ENCODE measurements at regions not wholly inside any gene's neighbourhood (a gene's known extent, or its start where the extent isn't known, plus 50 kb on each side); places are given as distances from the start of the nearest gene placed in this dataset.
"Not testable (repeated sequence)": the region's sequence is repeated elsewhere in the genome, so short reads cannot be mapped to it uniquely, and the experiment has no call there.

GRCh38 chrX:113400193-113400704 lies 559.6 kb upstream of the AMOT start:
- POLR2A ChIA-PET: no interaction called here
- DNase-seq: no peak
- CTCF ChIA-PET: no interaction called here
- H3K4me3 ChIP-seq (ENCODE audit: low read length): no peak overlapping the region
- H3K36me3 ChIP-seq (ENCODE audit: insufficient read depth, low read length): no peaks in the 10 kb centered on the region
- Mint-ChIP-seq H3K9me3 (peaks cover 0 to 6% (median 4%) of the 10 kb centered on the region in 5 donors), H3K4me3 (no peak overlapping the region), H3K4me1 (no peaks in the 10 kb centered on the region), H3K36me3 (no peaks in the 10 kb centered on the region), H3K27me3 (peaks cover 0 to 3% of the 10 kb centered on the region in 2 donors), H3K27ac (no peak overlapping the region)
- no peaks in the 10 kb centered on the region for H3K9me3 ChIP-seq (ENCODE audit: low read length)
- no peaks in the 10 kb centered on the region for H3K4me1 ChIP-seq (ENCODE audit: insufficient read depth, low read length)
- no peaks in the 10 kb centered on the region for H3K27me3 ChIP-seq (ENCODE audit: insufficient read depth, low read length, poor library complexity, severe bottlenecking)
- H3K27ac ChIP-seq (ENCODE audit: low read depth, low read length): no peak overlapping the region

- Mint-ChIP-seq H3K27ac (no peak overlapping the region), H3K4me1 (no peaks in the 10 kb centered on the region), H3K36me3 (no peaks in the 10 kb centered on the region), H3K4me3 (no peak overlapping the region), H3K9me3 (peaks cover 0 to 6% (median 4%) of the 10 kb centered on the region in 5 donors), H3K27me3 (peaks cover 0 to 3% of the 10 kb centered on the region in 2 donors)
- CTCF ChIA-PET: no interaction called here
- Histone ChIP-seq H3K36me3 (ENCODE audit: insufficient read depth, low read length) (no peaks in the 10 kb centered on the region), H3K4me3 (ENCODE audit: low read length) (no peak overlapping the region), H3K27ac (ENCODE audit: low read depth, low read length) (no peak overlapping the region), H3K9me3 (ENCODE audit: low read length) (no peaks in the 10 kb centered on the region), H3K4me1 (ENCODE audit: insufficient read depth, low read length) (no peaks in the 10 kb centered on the region), H3K27me3 (ENCODE audit: insufficient read depth, low read length, poor library complexity, severe bottlenecking) (no peaks in the 10 kb centered on the region)
- DNase-seq: no peak
- POLR2A ChIA-PET: no interaction called here
Measured at GRCh38 chrX:113399506-113400192, 559.0 kb upstream of the AMOT start.

- Histone ChIP-seq H3K27me3 (ENCODE audit: insufficient read depth, low read length, poor library complexity, severe bottlenecking) (no peaks in the 10 kb centered on the region), H3K9me3 (ENCODE audit: low read length) (no peaks in the 10 kb centered on the region), H3K4me1 (ENCODE audit: insufficient read depth, low read length) (no peaks in the 10 kb centered on the region), H3K4me3 (ENCODE audit: low read length) (no peak overlapping the region), H3K36me3 (ENCODE audit: insufficient read depth, low read length) (no peaks in the 10 kb centered on the region), H3K27ac (ENCODE audit: low read depth, low read length) (no peak overlapping the region)
- H3K27ac Mint-ChIP-seq: no peak overlapping the region
- no peak overlapping the region for H3K4me3 Mint-ChIP-seq
- H3K4me1 Mint-ChIP-seq: no peaks in the 10 kb centered on the region
- no peak for DNase-seq
- ChIA-PET CTCF (no interaction called here), POLR2A (no interaction called here)
- peaks cover 0 to 2% of the 10 kb centered on the region in 2 donors for H3K27me3 Mint-ChIP-seq
- H3K9me3 Mint-ChIP-seq: peaks cover 0 to 15% (median 4%) of the 10 kb centered on the region in 5 donors
- H3K36me3 Mint-ChIP-seq: no peaks in the 10 kb centered on the region
Measured at GRCh38 chrX:113392355-113392754, 551.7 kb upstream of the AMOT start.

GRCh38 chrX:113391875-113392274 lies 551.2 kb upstream of the AMOT start:
- Mint-ChIP-seq H3K27ac (no peak overlapping the region), H3K4me3 (no peak overlapping the region), H3K4me1 (no peaks in the 10 kb centered on the region), H3K36me3 (no peaks in the 10 kb centered on the region), H3K9me3 (peaks cover 0 to 15% (median 4%) of the 10 kb centered on the region in 5 donors), H3K27me3 (peaks cover 0 to 2% of the 10 kb centered on the region in 2 donors)
- Histone ChIP-seq H3K36me3 (ENCODE audit: insufficient read depth, low read length) (no peaks in the 10 kb centered on the region), H3K27ac (ENCODE audit: low read depth, low read length) (no peak overlapping the region), H3K4me1 (ENCODE audit: insufficient read depth, low read length) (no peaks in the 10 kb centered on the region), H3K27me3 (ENCODE audit: insufficient read depth, low read length, poor library complexity, severe bottlenecking) (no peaks in the 10 kb centered on the region), H3K4me3 (ENCODE audit: low read length) (no peak overlapping the region), H3K9me3 (ENCODE audit: low read length) (no peaks in the 10 kb centered on the region)
- POLR2A ChIA-PET: no interaction called here
- CTCF ChIA-PET: no interaction called here
- DNase-seq: no peak

GRCh38 chrX:113390531-113390930 lies 549.9 kb upstream of the AMOT start:
- Histone ChIP-seq H3K9me3 (ENCODE audit: low read length) (no peaks in the 10 kb centered on the region), H3K27ac (ENCODE audit: low read depth, low read length) (no peak overlapping the region), H3K36me3 (ENCODE audit: insufficient read depth, low read length) (no peaks in the 10 kb centered on the region), H3K27me3 (ENCODE audit: insufficient read depth, low read length, poor library complexity, severe bottlenecking) (no peaks in the 10 kb centered on the region), H3K4me1 (ENCODE audit: insufficient read depth, low read length) (no peaks in the 10 kb centered on the region), H3K4me3 (ENCODE audit: low read length) (no peak overlapping the region)
- ChIA-PET CTCF (no interaction called here), POLR2A (no interaction called here)
- no peaks in the 10 kb centered on the region for H3K4me1 Mint-ChIP-seq
- no peak overlapping the region for H3K4me3 Mint-ChIP-seq
- peaks cover 0 to 2% of the 10 kb centered on the region in 2 donors for H3K27me3 Mint-ChIP-seq
- DNase-seq: no peak
- H3K9me3 Mint-ChIP-seq: peaks cover 0 to 15% (median 4%) of the 10 kb centered on the region in 5 donors
- no peaks in the 10 kb centered on the region for H3K36me3 Mint-ChIP-seq
- H3K27ac Mint-ChIP-seq: no peak overlapping the region

GRCh38 chrX:113389846-113390245 lies 549.2 kb upstream of the AMOT start:
- no peak overlapping the region for H3K27ac ChIP-seq (ENCODE audit: low read depth, low read length)
- Mint-ChIP-seq H3K4me3 (no peak overlapping the region), H3K4me1 (no peaks in the 10 kb centered on the region), H3K36me3 (no peaks in the 10 kb centered on the region), H3K27me3 (peaks cover 0 to 2% of the 10 kb centered on the region in 2 donors), H3K9me3 (peaks cover 0 to 15% (median 4%) of the 10 kb centered on the region in 5 donors), H3K27ac (no peak overlapping the region)
- DNase-seq: no peak
- H3K36me3 ChIP-seq (ENCODE audit: insufficient read depth, low read length): no peaks in the 10 kb centered on the region
- no peaks in the 10 kb centered on the region for H3K4me1 ChIP-seq (ENCODE audit: insufficient read depth, low read length)
- H3K27me3 ChIP-seq (ENCODE audit: insufficient read depth, low read length, poor library complexity, severe bottlenecking): no peaks in the 10 kb centered on the region
- H3K4me3 ChIP-seq (ENCODE audit: low read length): no peak overlapping the region
- ChIA-PET POLR2A (no interaction called here), CTCF (no interaction called here)
- no peaks in the 10 kb centered on the region for H3K9me3 ChIP-seq (ENCODE audit: low read length)

- no peaks in the 10 kb centered on the region for H3K27me3 Mint-ChIP-seq
- peaks cover 0 to 15% (median 5%) of the 10 kb centered on the region in 5 donors for H3K9me3 Mint-ChIP-seq
- H3K27ac Mint-ChIP-seq: no peak overlapping the region
- H3K36me3 ChIP-seq (ENCODE audit: insufficient read depth, low read length): no peaks in the 10 kb centered on the region
- H3K4me3 ChIP-seq (ENCODE audit: low read length): no peak overlapping the region
- H3K4me1 Mint-ChIP-seq: no peaks in the 10 kb centered on the region
- no peak overlapping the region for H3K4me3 Mint-ChIP-seq
- H3K9me3 ChIP-seq (ENCODE audit: low read length): no peaks in the 10 kb centered on the region
- ChIA-PET POLR2A (no interaction called here), CTCF (no interaction called here)
- no peak overlapping the region for H3K27ac ChIP-seq (ENCODE audit: low read depth, low read length)
- no peak for DNase-seq
- no peaks in the 10 kb centered on the region for H3K4me1 ChIP-seq (ENCODE audit: insufficient read depth, low read length)
- H3K36me3 Mint-ChIP-seq: no peaks in the 10 kb centered on the region
- H3K27me3 ChIP-seq (ENCODE audit: insufficient read depth, low read length, poor library complexity, severe bottlenecking): no peaks in the 10 kb centered on the region
Measured at GRCh38 chrX:113384628-113385027, 544.0 kb upstream of the AMOT start.

GRCh38 chrX:113373421-113373820 lies 532.8 kb upstream of the AMOT start:
- H3K27ac ChIP-seq (ENCODE audit: low read depth, low read length); H3K27me3 Mint-ChIP-seq; H3K4me3 ChIP-seq (ENCODE audit: low read length); H3K36me3 Mint-ChIP-seq; CTCF ChIA-PET; H3K9me3 ChIP-seq (ENCODE audit: low read length); H3K4me1 ChIP-seq (ENCODE audit: insufficient read depth, low read length); H3K4me3 Mint-ChIP-seq; H3K4me1 Mint-ChIP-seq; POLR2A ChIA-PET; H3K9me3 Mint-ChIP-seq; H3K27ac Mint-ChIP-seq; H3K27me3 ChIP-seq (ENCODE audit: insufficient read depth, low read length, poor library complexity, severe bottlenecking); DNase-seq; H3K36me3 ChIP-seq (ENCODE audit: insufficient read depth, low read length): not testable (repeated sequence)
